NCI-H2171 (cell line): ENCODE measurements at regions not wholly inside any gene's neighbourhood (a gene's known extent, or its start where the extent isn't known, plus 50 kb on each side); places are given as distances from the start of the nearest gene placed in this dataset.

Experiments used
- DNase-seq: peaks from one replicate; lab custom pipeline; 2025; lab: John Stamatoyannopoulos, UW

DNA sequence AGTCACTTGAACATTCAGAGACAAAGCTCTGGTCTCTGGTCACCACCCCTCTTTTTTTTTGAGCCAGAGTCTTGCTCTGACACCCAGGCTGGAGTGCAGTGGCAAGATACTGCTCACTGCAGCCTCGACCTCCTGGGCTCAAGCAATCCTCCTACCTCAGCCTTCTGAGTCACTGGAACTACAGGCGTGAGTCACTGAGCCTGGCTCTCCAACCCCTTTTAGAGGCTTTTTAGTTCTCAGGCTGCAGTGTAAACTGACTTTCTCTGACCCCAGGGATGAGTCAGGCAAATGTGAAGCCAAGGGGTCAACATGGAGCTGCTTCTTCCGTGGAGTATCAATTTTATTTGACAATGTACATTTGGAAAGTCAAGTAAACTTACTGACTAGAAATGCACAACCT is 229.2 kb downstream of the PTTG2 start:
- no peak for DNase-seq

DNA sequence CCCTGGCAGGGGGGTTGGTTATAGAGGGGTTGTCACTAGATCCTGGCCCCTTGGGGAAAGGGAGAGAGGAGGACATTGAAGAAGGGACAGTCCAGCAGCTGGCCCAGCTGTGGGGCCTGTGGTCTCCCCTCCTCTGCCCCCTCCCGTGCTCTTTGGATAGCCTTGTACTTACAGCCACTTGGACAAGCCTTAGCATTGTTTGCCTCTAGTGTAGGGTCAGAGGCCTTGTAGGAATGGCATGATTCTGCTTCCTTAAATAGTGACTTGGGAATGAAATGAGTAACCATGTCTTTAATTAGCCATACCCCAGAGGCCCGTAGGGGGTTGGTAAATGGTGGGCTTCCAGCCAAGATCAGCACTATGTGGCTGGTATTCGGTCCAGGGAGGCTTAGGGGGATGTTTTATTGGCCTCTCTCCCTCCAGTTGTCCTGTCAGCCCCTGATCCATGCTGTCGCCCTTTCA is 230.6 kb downstream of the PTTG2 start:
- no peak for DNase-seq

DNA sequence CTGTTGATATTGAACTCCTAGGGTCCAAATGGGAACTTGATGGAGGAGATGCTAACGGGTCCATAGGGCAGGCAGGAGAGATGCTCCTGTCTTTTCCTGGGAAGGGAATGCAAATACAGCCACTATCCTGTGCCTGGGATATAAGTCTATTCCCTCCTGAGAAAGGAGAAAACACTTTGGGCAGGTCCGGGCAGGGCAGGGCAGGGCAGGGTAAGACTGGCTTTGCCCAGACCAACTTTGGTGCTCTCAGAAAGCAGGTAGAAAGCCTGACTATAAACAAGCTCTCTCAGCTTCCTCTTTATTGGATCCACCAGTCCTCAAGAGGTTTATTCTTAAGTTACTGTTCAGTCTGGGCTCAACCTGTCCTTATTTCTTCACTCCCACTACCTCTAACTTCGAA is 232.3 kb downstream of the PTTG2 start:
- DNase-seq, result no peak

GRCh38 chr4:38193236-38193863 is 233.2 kb downstream of the PTTG2 start:
- no peak for DNase-seq

GRCh38 chr4:38194047-38194602 is 233.9 kb downstream of the PTTG2 start:
- DNase-seq, result no peak

GRCh38 chr4:38195486-38195885 is 235.3 kb downstream of the PTTG2 start:
- DNase-seq, result no peak

GRCh38 chr4:38195911-38196310 is 235.7 kb downstream of the PTTG2 start:
- DNase-seq, result no peak

DNA sequence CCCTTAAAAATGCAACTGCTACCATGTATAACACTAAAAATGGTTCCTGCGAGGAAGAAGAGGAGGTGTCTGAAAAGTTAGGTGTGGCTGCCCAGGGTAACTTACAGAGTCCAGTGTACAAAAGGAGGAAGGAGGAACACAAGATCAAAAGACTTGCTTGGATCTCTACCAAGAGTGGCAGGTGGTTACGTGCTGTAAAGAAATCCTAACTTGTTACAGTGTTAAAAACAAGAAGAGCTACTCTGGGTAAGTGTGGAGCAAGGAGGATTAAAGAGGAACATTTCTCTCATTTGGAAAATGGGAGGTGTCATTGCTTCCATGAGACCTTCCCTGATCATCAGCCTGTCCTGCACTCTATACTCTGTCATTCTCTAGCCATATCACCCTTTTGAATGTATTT is 242.0 kb downstream of the PTTG2 start:
- DNase-seq, result no peak

GRCh38 chr4:38203609-38204008 is 243.4 kb downstream of the PTTG2 start:
- no peak for DNase-seq

GRCh38 chr4:38204339-38205035 is 244.3 kb downstream of the PTTG2 start:
- DNase-seq, result no peak

- DNase-seq, result no peak
Observed at GRCh38 chr4:38205261-38205660, 245.1 kb downstream of the PTTG2 start.

DNA sequence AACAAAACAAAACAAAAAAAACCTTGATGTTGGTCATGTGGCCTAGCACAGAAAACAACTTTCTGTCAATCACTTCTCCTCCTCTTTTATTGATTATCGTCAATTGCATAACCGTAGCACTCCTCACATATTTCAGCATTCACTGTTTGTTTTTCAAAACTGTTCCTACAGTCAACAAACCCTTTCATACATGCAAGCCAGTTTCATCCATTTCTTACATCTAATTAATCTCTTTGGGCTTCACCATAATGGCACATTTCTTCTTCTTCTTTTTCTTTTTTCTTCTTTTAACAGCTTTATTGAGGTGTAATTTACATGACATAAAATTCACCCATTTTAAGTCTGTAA is 246.9 kb downstream of the PTTG2 start:
- no peak for DNase-seq

GRCh38 chr4:38209654-38210053 is 249.5 kb downstream of the PTTG2 start:
- no peak for DNase-seq

- no peak for DNase-seq
Observed at GRCh38 chr4:38210396-38211114, 250.4 kb downstream of the PTTG2 start.

DNA sequence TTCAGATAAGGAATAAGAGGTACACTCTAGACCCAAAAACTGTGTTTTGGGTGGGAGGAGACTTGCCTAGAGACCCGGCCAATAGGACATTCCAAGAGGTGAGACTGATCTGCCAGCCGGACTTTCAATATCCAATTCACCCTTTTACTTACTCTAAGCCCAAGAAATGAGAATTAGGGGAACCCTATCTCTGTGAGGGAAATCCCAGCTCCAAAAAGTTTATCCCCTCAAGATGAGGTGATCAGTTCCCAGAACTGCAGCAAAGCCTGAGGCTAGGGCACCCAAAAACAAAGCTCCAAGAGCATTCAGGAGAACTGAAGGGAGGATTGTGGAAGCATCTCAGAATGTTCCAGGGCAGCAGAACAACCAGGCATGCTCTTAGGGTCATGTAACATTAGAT is 251.7 kb downstream of the PTTG2 start:
- no peak for DNase-seq

DNA sequence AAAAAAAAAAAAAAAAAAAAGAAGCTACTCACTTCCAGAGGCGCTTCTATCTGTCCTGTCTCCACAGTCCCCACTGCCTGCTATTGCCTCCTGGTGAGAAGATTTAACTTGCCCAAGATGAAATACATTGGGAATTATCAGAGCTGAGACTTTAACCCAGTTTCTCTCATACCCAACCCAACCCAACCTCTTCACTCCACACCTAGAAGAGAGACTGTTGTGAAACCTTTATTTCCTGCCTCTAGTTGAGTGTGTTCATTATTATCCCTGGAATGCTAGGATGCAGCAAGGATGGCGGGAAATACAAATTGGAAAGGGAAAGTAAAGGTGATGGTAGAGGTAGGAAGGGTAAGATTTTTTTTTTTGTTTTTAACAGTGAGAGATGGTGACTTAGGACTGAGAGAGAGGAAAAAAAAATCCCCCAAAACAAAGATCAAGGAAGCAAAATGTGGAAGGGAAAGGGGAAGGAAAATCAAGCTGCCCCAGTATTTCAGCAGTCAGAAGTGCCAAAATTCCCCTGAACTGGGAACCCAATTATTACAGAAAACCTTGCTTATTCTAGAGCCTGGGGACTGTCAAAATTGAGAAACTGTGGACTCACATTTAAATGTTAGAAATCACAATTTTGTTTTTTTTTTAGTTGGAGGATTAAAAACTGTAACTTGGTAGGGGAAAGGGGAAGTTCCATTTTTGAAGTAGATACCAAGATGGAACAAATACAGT is 253.0 kb downstream of the PTTG2 start:
- no peak for DNase-seq

GRCh38 chr4:38222892-38223291 is 262.7 kb downstream of the PTTG2 start:
- DNase-seq, result no peak

GRCh38 chr4:38223306-38223705 is 263.1 kb downstream of the PTTG2 start:
- DNase-seq, result no peak

DNA sequence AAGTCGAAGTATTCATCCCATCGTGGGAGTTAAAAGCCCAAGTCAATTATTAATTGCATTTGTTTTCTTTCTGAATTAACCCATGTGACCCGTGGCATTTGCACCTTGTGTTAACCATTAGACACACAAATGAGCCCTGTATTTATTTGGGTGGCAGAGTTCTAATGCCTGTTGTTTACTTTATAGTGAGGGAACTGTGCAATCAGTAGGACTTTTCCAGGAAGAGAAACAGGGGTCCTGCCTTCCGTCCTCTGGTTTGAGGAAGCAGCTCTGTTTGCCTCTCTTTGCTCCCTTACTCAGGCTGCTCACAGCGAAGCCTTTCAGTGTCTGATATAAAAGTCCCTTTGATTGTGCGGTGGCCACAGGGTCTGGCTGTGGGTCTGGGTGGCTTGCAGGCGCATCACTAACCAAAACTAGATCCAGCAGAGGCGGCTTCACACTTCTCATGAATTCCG is 263.6 kb downstream of the PTTG2 start:
- DNase-seq, result no peak

GRCh38 chr4:38224850-38225249 is 264.7 kb downstream of the PTTG2 start:
- DNase-seq, result no peak

DNA sequence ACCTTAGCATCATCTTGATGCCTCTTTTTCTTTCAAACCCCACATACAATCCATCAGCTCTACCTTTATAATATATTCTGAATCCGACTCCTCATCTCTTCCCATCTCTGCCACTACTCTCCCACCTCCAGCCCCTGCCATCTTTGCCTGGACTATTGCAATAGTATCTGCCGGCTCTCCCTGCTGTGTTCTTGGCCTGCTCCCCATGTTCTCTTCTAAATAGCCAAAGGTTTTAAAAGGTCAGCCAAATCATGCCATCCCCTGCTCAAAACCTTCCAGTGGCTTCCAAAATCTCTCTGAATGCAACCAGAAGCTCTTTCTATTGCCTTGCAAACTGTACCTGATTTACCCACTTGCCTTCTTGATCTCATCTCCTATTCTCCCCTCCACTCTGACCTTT is 266.0 kb downstream of the PTTG2 start:
- DNase-seq, result no peak

GRCh38 chr4:38230121-38230801 is 270.1 kb downstream of the PTTG2 start:
- DNase-seq, result peak; percentile 33
